Kidney capillary endothelial cell (primary cell): ENCODE measurements at regions not wholly inside any gene's neighbourhood (a gene's known extent, or its start where the extent isn't known, plus 50 kb on each side); places are given as distances from the start of the nearest gene placed in this dataset.
"Not testable (repeated sequence)": the region's sequence is repeated elsewhere in the genome, so short reads cannot be mapped to it uniquely, and the experiment has no call there.

Source experiments
- DNase-seq: peaks from one replicate; pipeline ENCODE4 v3.0.0-alpha.2; 2018; ENCODE audit warnings: low spot score

GRCh38 chr2:8606226-8606625 is 75.6 kb upstream of the ID2 start:
- no peak for DNase-seq

GRCh38 chr2:8606649-8607550 is 75.0 kb upstream of the ID2 start:
- no peak for DNase-seq

GRCh38 chr2:8607606-8608005 is 74.2 kb upstream of the ID2 start:
- no peak for DNase-seq

- no peak for DNase-seq
These were observed 73.4 kb upstream of the ID2 start for GRCh38 chr2:8608411-8608954.

- DNase-seq, result no peak
These were observed 72.5 kb upstream of the ID2 start for GRCh38 chr2:8609357-8609811.

GRCh38 chr2:8610775-8611174 is 71.1 kb upstream of the ID2 start:
- not testable (repeated sequence) for DNase-seq

GRCh38 chr2:8611246-8611645 is 70.6 kb upstream of the ID2 start:
- DNase-seq, result no peak

GRCh38 chr2:8611700-8612099 is 70.2 kb upstream of the ID2 start:
- no peak for DNase-seq

GRCh38 chr2:8612734-8613179 is 69.1 kb upstream of the ID2 start:
- no peak for DNase-seq

GRCh38 chr2:8613207-8613999 is 68.5 kb upstream of the ID2 start:
- not testable (repeated sequence) for DNase-seq

- DNase-seq, result no peak
These were observed 67.2 kb upstream of the ID2 start for GRCh38 chr2:8614646-8615045.

- no peak for DNase-seq
These were observed 66.6 kb upstream of the ID2 start for GRCh38 chr2:8615252-8615575.

- DNase-seq, result no peak
These were observed 66.1 kb upstream of the ID2 start for GRCh38 chr2:8615576-8616281.

- DNase-seq, result no peak
These were observed 64.8 kb upstream of the ID2 start for GRCh38 chr2:8617048-8617447.

- DNase-seq, result no peak
These were observed 64.3 kb upstream of the ID2 start for GRCh38 chr2:8617590-8617989.

- DNase-seq, result no peak
These were observed 62.8 kb upstream of the ID2 start for GRCh38 chr2:8619071-8619470.

- no peak for DNase-seq
These were observed 61.1 kb upstream of the ID2 start for GRCh38 chr2:8620611-8621382.

- DNase-seq, result no peak
These were observed 59.5 kb upstream of the ID2 start for GRCh38 chr2:8622199-8622911.

GRCh38 chr2:8622924-8623465 is 58.9 kb upstream of the ID2 start:
- DNase-seq, result no peak

- DNase-seq, result no peak
These were observed 58.3 kb upstream of the ID2 start for GRCh38 chr2:8623576-8623957.
